ENCODE measurements at regions not wholly inside any gene's neighbourhood (a gene's known extent, or its start where the extent isn't known, plus 50 kb on each side); places are given as distances from the start of the nearest gene placed in this dataset.

DNA sequence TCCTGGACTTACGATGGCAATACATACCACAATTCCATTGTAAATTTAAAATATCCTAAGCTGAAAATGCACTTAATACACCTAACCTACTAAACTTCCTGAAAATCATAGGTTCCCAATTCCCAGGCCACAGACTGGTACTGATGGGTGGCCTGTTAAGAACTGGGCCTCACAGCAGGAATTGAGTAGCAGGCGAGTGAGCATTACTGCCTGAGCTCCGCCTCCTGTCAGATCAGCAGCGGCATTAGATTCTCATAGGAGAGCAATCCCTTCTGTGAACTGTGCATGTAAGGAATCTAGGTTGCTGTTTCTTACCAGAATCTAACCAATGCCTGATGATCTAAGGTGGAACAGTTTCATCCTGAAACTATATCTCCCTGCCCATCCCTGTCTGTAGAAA, 1670.2 kb upstream of the PCDH20 start:
- no CpG with 5 or more reads among the region's 4 CpGs for WGBS, 2 experiments (ENCODE audit: extremely low coverage in 2 of 2, insufficient read length in 1 of 2)
- Histone ChIP-seq H3K14ac (replicated peaks; ENCODE audit: low read depth, low read length) (no peak overlapping the region), H2AK9ac (replicated peaks; ENCODE audit: low read depth, low read length, poor library complexity) (no peak overlapping the region), H3K4me3 (ENCODE audit: insufficient read depth, low read depth, low read length) (no peak overlapping the region), H3K9me3 (ENCODE audit: control insufficient read depth, insufficient read depth, low read length) (no peaks in the 10 kb centered on the region), H3K27me3 (ENCODE audit: control insufficient read depth, insufficient read depth, low read length) (no peaks in the 10 kb centered on the region), H3K4ac (ENCODE audit: low read depth, low read length) (no peak overlapping the region), H3K4me2 (ENCODE audit: low read depth, low read length) (peak overlapping the region; percentile 28; the same call in 1 of the 2 replicates), H3K56ac (ENCODE audit: extremely low read depth, insufficient read depth, low read length) (no peak overlapping the region), H2BK120ac (ENCODE audit: low read depth, low read length) (no peak overlapping the region), H4K91ac (ENCODE audit: insufficient read depth, low read depth, low read length) (no peak overlapping the region), H3K79me1 (ENCODE audit: low read depth in 1 of 2, low read length in 2 of 2) (no peaks in the 10 kb centered on the region), H4K5ac (ENCODE audit: low read depth, low read length) (no peak overlapping the region), H2AFZ (replicated peaks; ENCODE audit: low read length, poor library complexity) (peak overlapping the region; percentile 80), H2BK20ac (ENCODE audit: low read depth, low read length) (no peak overlapping the region), H3K27ac (ENCODE audit: insufficient read depth, low read length) (no peak overlapping the region), H3K36me3 (ENCODE audit: control insufficient read depth, insufficient read depth, low read length) (no peaks in the 10 kb centered on the region), H3K18ac (ENCODE audit: low read depth, low read length) (no peak overlapping the region), H2AK5ac (ENCODE audit: low read depth, low read length) (no peak overlapping the region), H3K9ac (ENCODE audit: low read depth, low read length) (no peak overlapping the region), H3K9me1 (ENCODE audit: insufficient read depth, low read length) (no peaks in the 10 kb centered on the region), H3K4me1 (ENCODE audit: control insufficient read depth, insufficient read depth, low read length) (no peaks in the 10 kb centered on the region), H2BK5ac (ENCODE audit: low read depth, low read length, poor library complexity, severe bottlenecking) (no peak overlapping the region), H3K23ac (ENCODE audit: low read depth, low read length) (no peak overlapping the region), H4K20me1 (ENCODE audit: insufficient read depth, low read length) (no peaks in the 10 kb centered on the region), H4K8ac (ENCODE audit: low read depth in 2 of 2, low read length in 2 of 2) (0 out of 4 replicates have a peak overlapping the region, but pooled peaks of 1 of the 2 experiments have one; percentile 27), H2BK15ac (ENCODE audit: low read depth, low read length) (no peak overlapping the region)
- CTCF ChIA-PET = no interaction called here
- dilution Hi-C loops (cut with HindIII; ENCODE audit: low sequenced_read_pairs, unreplicated experiment) (no loop called here), intact Hi-C loops (cut with micrococcal nuclease) (no loop called here), in situ Hi-C loops (cut with MboI; ENCODE audit: low sequenced_read_pairs) (no loop called here)
- DNase-seq (no peak), ATAC-seq (ENCODE audit: low read depth) (no peak)
- TF ChIP-seq RCOR1 (IDR thresholded peaks at IDR 0.05; ENCODE audit: insufficient replicate concordance, low read length) = no peak
- TF ChIP-seq, protein P1, sequence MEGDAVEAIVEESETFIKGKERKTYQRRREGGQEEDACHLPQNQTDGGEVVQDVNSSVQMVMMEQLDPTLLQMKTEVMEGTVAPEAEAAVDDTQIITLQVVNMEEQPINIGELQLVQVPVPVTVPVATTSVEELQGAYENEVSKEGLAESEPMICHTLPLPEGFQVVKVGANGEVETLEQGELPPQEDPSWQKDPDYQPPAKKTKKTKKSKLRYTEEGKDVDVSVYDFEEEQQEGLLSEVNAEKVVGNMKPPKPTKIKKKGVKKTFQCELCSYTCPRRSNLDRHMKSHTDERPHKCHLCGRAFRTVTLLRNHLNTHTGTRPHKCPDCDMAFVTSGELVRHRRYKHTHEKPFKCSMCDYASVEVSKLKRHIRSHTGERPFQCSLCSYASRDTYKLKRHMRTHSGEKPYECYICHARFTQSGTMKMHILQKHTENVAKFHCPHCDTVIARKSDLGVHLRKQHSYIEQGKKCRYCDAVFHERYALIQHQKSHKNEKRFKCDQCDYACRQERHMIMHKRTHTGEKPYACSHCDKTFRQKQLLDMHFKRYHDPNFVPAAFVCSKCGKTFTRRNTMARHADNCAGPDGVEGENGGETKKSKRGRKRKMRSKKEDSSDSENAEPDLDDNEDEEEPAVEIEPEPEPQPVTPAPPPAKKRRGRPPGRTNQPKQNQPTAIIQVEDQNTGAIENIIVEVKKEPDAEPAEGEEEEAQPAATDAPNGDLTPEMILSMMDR (conservative IDR thresholded peaks at IDR 0.05; ENCODE audit: low read depth, low read length) = no peak
- no peak for TF ChIP-seq CEBPB (IDR thresholded peaks at IDR 0.05; ENCODE audit: low read depth, low read length)
- TF ChIP-seq CHD1 (IDR thresholded peaks at IDR 0.05; ENCODE audit: low read depth, low read length) = no peak
- TF ChIP-seq BHLHE40 (IDR thresholded peaks at IDR 0.05; ENCODE audit: low read depth, low read length) = no peak
- TF ChIP-seq RFX5 (IDR thresholded peaks at IDR 0.05; ENCODE audit: low read depth, low read length) = no peak
- no peak for TF ChIP-seq MAZ (IDR thresholded peaks at IDR 0.05; ENCODE audit: borderline replicate concordance, low read depth, low read length)
- no peak for TF ChIP-seq POLR2A (IDR thresholded peaks at IDR 0.05; ENCODE audit: low read depth, low read length)
- no peak for TF ChIP-seq MXI1 (IDR thresholded peaks at IDR 0.05; ENCODE audit: borderline replicate concordance, low read depth, low read length)
- no peak for TF ChIP-seq RAD21 (IDR thresholded peaks at IDR 0.05; ENCODE audit: low read length)
- TF ChIP-seq SMC3 (IDR thresholded peaks at IDR 0.05; ENCODE audit: low read depth, low read length) = no peak
- TF ChIP-seq, protein P2, sequence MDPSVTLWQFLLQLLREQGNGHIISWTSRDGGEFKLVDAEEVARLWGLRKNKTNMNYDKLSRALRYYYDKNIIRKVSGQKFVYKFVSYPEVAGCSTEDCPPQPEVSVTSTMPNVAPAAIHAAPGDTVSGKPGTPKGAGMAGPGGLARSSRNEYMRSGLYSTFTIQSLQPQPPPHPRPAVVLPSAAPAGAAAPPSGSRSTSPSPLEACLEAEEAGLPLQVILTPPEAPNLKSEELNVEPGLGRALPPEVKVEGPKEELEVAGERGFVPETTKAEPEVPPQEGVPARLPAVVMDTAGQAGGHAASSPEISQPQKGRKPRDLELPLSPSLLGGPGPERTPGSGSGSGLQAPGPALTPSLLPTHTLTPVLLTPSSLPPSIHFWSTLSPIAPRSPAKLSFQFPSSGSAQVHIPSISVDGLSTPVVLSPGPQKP (IDR thresholded peaks at IDR 0.05; ENCODE audit: borderline replicate concordance, low read depth, low read length) = no peak
- TF ChIP-seq USF2 (IDR thresholded peaks at IDR 0.05; ENCODE audit: low read depth, low read length) = no peak
- TF ChIP-seq FOS (IDR thresholded peaks at IDR 0.05; ENCODE audit: low read depth, low read length) = no peak
- TF ChIP-seq NFE2L2 (IDR thresholded peaks at IDR 0.05; ENCODE audit: low read depth, low read length) = no peak
- POLR2A ChIA-PET (ENCODE audit: unreplicated experiment) = no interaction called here
- BruUV-seq (replicated peaks) = no TSS peak
